HL-60 (cell line): ENCODE measurements at regions not wholly inside any gene's neighbourhood (a gene's known extent, or its start where the extent isn't known, plus 50 kb on each side); places are given as distances from the start of the nearest gene placed in this dataset.

Experiments used
- GABPA ChIP-seq: IDR thresholded peaks from 2 replicates; pipeline ENCODE4 v1.6.1; 2012; ENCODE audit warnings: low read depth
- POLR2AphosphoS5 ChIP-seq: IDR thresholded peaks from 2 replicates; pipeline ENCODE4 v1.6.1; 2012; ENCODE audit warnings: low read depth
- TF ChIP-seq, protein P1 (sequence below): IDR thresholded peaks from one replicate; pipeline ENCODE4 v1.5.1; 2011; ENCODE audit warnings: low read length, control low read depth, inconsistent platforms; ENCODE audit not compliant: insufficient read depth

DNA sequence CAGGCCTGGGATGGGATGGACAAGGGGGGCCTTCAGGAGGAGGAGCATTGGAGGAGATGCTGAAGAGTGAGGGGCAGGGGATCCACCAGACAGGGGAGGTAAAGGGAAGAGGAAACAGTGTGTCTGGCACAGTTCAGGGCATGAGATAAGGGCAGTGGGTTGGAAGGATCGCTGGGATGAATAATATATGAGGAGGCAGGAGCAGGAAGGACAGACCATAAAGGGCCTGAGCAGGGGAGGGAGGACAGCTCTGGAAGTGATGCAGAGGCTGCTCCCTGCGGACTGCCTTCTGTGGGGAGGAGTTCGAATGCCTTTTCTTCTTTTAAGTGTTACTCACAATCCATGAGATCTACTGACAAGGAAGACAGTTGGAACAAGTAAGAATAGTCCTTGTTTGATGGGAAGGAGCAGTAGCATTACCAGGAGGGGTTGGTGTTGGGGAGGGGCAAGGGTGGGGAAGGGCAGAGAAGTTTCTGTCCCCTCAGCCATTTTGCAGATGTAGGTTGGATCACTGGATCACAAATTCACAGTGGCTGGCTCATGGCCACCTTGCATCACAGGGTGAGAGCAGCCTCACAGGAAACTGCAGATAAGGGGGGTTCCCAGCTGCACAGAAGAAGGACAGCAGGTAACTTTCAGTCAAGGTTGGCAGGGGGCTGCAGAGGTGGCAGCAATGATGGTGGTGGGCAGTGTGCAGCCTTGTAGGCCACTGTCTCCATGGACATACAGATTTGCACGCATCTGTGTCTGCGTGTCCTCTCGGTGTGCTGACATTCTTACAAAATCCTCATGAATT, 91.9 kb upstream of the SNRPN start:
- TF ChIP-seq, protein P1, sequence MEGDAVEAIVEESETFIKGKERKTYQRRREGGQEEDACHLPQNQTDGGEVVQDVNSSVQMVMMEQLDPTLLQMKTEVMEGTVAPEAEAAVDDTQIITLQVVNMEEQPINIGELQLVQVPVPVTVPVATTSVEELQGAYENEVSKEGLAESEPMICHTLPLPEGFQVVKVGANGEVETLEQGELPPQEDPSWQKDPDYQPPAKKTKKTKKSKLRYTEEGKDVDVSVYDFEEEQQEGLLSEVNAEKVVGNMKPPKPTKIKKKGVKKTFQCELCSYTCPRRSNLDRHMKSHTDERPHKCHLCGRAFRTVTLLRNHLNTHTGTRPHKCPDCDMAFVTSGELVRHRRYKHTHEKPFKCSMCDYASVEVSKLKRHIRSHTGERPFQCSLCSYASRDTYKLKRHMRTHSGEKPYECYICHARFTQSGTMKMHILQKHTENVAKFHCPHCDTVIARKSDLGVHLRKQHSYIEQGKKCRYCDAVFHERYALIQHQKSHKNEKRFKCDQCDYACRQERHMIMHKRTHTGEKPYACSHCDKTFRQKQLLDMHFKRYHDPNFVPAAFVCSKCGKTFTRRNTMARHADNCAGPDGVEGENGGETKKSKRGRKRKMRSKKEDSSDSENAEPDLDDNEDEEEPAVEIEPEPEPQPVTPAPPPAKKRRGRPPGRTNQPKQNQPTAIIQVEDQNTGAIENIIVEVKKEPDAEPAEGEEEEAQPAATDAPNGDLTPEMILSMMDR = no peak
- TF ChIP-seq POLR2AphosphoS5 (no peak), GABPA (no peak)
